BE2C (cell line): ENCODE measurements at regions not wholly inside any gene's neighbourhood (a gene's known extent, or its start where the extent isn't known, plus 50 kb on each side); places are given as distances from the start of the nearest gene placed in this dataset.

Experiments
- DNase-seq: peaks from one replicate; pipeline ENCODE4 v3.0.0-alpha.2; 2020
- H3K27me3 ChIP-seq: fragments of 250-450 bp; sonication (Bioruptor Pico); 2 replicates; pipeline ENCODE4 v1.5.1; 2020; ENCODE audit warnings: mild to moderate bottlenecking
- H3K36me3 ChIP-seq: fragments of 250-450 bp; sonication (Bioruptor Pico); 2 replicates; pipeline ENCODE4 v1.5.1; 2020; ENCODE audit warnings: mild to moderate bottlenecking
- H3K4me1 ChIP-seq: fragments of 250-450 bp; sonication (Bioruptor Pico); 2 replicates; pipeline ENCODE4 v1.5.1; 2020
- H3K4me3 ChIP-seq: 2 replicates; pipeline ENCODE4 v1.5.1; 2011; ENCODE audit warnings: low read depth, low read length
- H3K9me3 ChIP-seq: fragments of 250-450 bp; sonication (Bioruptor Pico); 2 replicates; pipeline ENCODE4 v1.5.1; 2020
- CTCF ChIP-seq: IDR thresholded peaks from 2 replicates; pipeline ENCODE4 v1.5.1; 2012; ENCODE audit warnings: mild to moderate bottlenecking, low read depth, low read length

- no peak for DNase-seq
- no peak for TF ChIP-seq CTCF
- H3K36me3 ChIP-seq, result no peaks in the 10 kb centered on the region
- H3K4me1 ChIP-seq, result no peaks in the 10 kb centered on the region
- no peaks in the 10 kb centered on the region for H3K27me3 ChIP-seq
- H3K4me3 ChIP-seq, result no peak overlapping the region
- no peaks in the 10 kb centered on the region for H3K9me3 ChIP-seq
Measured at GRCh38 chr6:9405369-9405768, 970.0 kb upstream of the SLC35B3 start.

GRCh38 chr6:9404351-9405146 is 969.2 kb upstream of the SLC35B3 start:
- TF ChIP-seq CTCF, result no peak
- DNase-seq, result no peak
- Histone ChIP-seq H3K36me3 (no peaks in the 10 kb centered on the region), H3K27me3 (no peaks in the 10 kb centered on the region), H3K4me1 (no peaks in the 10 kb centered on the region), H3K4me3 (no peak overlapping the region), H3K9me3 (no peaks in the 10 kb centered on the region)

- no peak for TF ChIP-seq CTCF
- H3K4me1 ChIP-seq, result no peaks in the 10 kb centered on the region
- H3K4me3 ChIP-seq, result no peak overlapping the region
- no peaks in the 10 kb centered on the region for H3K36me3 ChIP-seq
- no peak for DNase-seq
- no peaks in the 10 kb centered on the region for H3K27me3 ChIP-seq
- no peaks in the 10 kb centered on the region for H3K9me3 ChIP-seq
Measured at GRCh38 chr6:9403736-9404135, 968.4 kb upstream of the SLC35B3 start.

GRCh38 chr6:9401960-9402359 is 966.6 kb upstream of the SLC35B3 start:
- Histone ChIP-seq H3K27me3 (no peaks in the 10 kb centered on the region), H3K4me3 (no peak overlapping the region), H3K36me3 (no peaks in the 10 kb centered on the region), H3K4me1 (no peaks in the 10 kb centered on the region), H3K9me3 (no peaks in the 10 kb centered on the region)
- DNase-seq, result no peak
- no peak for TF ChIP-seq CTCF

- H3K9me3 ChIP-seq, result no peaks in the 10 kb centered on the region
- no peak for DNase-seq
- H3K4me3 ChIP-seq, result no peak overlapping the region
- no peak for TF ChIP-seq CTCF
- H3K4me1 ChIP-seq, result no peaks in the 10 kb centered on the region
- no peaks in the 10 kb centered on the region for H3K36me3 ChIP-seq
- no peaks in the 10 kb centered on the region for H3K27me3 ChIP-seq
Measured at GRCh38 chr6:9399916-9400315, 964.6 kb upstream of the SLC35B3 start.

- Histone ChIP-seq H3K27me3 (no peaks in the 10 kb centered on the region), H3K4me3 (no peak overlapping the region), H3K4me1 (no peaks in the 10 kb centered on the region), H3K9me3 (no peaks in the 10 kb centered on the region), H3K36me3 (no peaks in the 10 kb centered on the region)
- no peak for TF ChIP-seq CTCF
- DNase-seq, result peak; percentile 5
Measured at GRCh38 chr6:9398767-9399373, 963.5 kb upstream of the SLC35B3 start.
